Glutamatergic neuron (in vitro differentiated cells): ENCODE measurements at regions not wholly inside any gene's neighbourhood (a gene's known extent, or its start where the extent isn't known, plus 50 kb on each side); places are given as distances from the start of the nearest gene placed in this dataset.

ENCODE experiments used
- DNase-seq: peaks from one replicate; pipeline ENCODE4 v3.0.0; 2022
- H3K27ac Mint-ChIP-seq: one replicate; pipeline ENCODE4 v1.8.0; 2020; ENCODE audit warnings: mild to moderate bottlenecking, mixed read lengths, inconsistent platforms; ENCODE audit not compliant: unreplicated experiment
- H3K27me3 Mint-ChIP-seq: one replicate; pipeline ENCODE4 v1.8.0; 2020; ENCODE audit warnings: mild to moderate bottlenecking, moderate library complexity, mixed read lengths, inconsistent platforms; ENCODE audit not compliant: unreplicated experiment
- H3K36me3 Mint-ChIP-seq: one replicate; pipeline ENCODE4 v1.8.0; 2020; ENCODE audit warnings: mild to moderate bottlenecking, mixed read lengths, inconsistent platforms; ENCODE audit not compliant: unreplicated experiment
- H3K4me1 Mint-ChIP-seq: one replicate; pipeline ENCODE4 v1.8.0; 2020; ENCODE audit warnings: mild to moderate bottlenecking, low read depth, mixed read lengths, inconsistent platforms; ENCODE audit not compliant: unreplicated experiment
- H3K4me3 Mint-ChIP-seq: one replicate; pipeline ENCODE4 v1.8.0; 2020; ENCODE audit warnings: mild to moderate bottlenecking, mixed read lengths, inconsistent platforms; ENCODE audit not compliant: unreplicated experiment
- H3K9me3 Mint-ChIP-seq: one replicate; pipeline ENCODE4 v1.8.0; 2020; ENCODE audit warnings: mild to moderate bottlenecking, moderate library complexity, mixed read lengths, inconsistent platforms; ENCODE audit not compliant: unreplicated experiment
- CTCF ChIP-seq: fragments of 200-600 bp; sonication (generic); IDR thresholded peaks from one replicate; pipeline ENCODE4 v1.5.0; 2021; ENCODE audit not compliant: partially characterized antibody, unreplicated experiment

- no peak for TF ChIP-seq CTCF
- no peaks in the 10 kb centered on the region for H3K36me3 Mint-ChIP-seq
- no peak overlapping the region for H3K27ac Mint-ChIP-seq
- DNase-seq: no peak
- no peaks in the 10 kb centered on the region for H3K9me3 Mint-ChIP-seq
- no peak overlapping the region for H3K4me3 Mint-ChIP-seq
- H3K27me3 Mint-ChIP-seq: no peaks in the 10 kb centered on the region
- no peaks in the 10 kb centered on the region for H3K4me1 Mint-ChIP-seq
Measured at GRCh38 chr10:64130152-64130551, 609.0 kb downstream of the REEP3 start.

- H3K27ac Mint-ChIP-seq: no peak overlapping the region
- H3K27me3 Mint-ChIP-seq: no peaks in the 10 kb centered on the region
- no peaks in the 10 kb centered on the region for H3K9me3 Mint-ChIP-seq
- no peak overlapping the region for H3K4me3 Mint-ChIP-seq
- no peaks in the 10 kb centered on the region for H3K4me1 Mint-ChIP-seq
- no peaks in the 10 kb centered on the region for H3K36me3 Mint-ChIP-seq
- TF ChIP-seq CTCF: no peak
- DNase-seq: no peak
Measured at GRCh38 chr10:64134676-64135075, 613.5 kb downstream of the REEP3 start.

- no peak overlapping the region for H3K4me3 Mint-ChIP-seq
Measured at GRCh38 chr10:64142395-64142794, 621.2 kb downstream of the REEP3 start.

GRCh38 chr10:64148607-64149006 lies 627.4 kb downstream of the REEP3 start:
- H3K4me1 Mint-ChIP-seq: no peaks in the 10 kb centered on the region
- DNase-seq: no peak
- TF ChIP-seq CTCF: no peak
- no peak overlapping the region for H3K27ac Mint-ChIP-seq
- no peaks in the 10 kb centered on the region for H3K9me3 Mint-ChIP-seq
- H3K4me3 Mint-ChIP-seq: no peak overlapping the region
- peaks cover 2% of the 10 kb centered on the region for H3K27me3 Mint-ChIP-seq
- H3K36me3 Mint-ChIP-seq: no peaks in the 10 kb centered on the region

More at GRCh38 chr10:64142395-64142794, 621.2 kb downstream of the REEP3 start:
- TF ChIP-seq CTCF: no peak
- H3K27me3 Mint-ChIP-seq: peaks cover 2% of the 10 kb centered on the region
- H3K27ac Mint-ChIP-seq: no peak overlapping the region
- no peaks in the 10 kb centered on the region for H3K4me1 Mint-ChIP-seq
- no peak for DNase-seq
- no peaks in the 10 kb centered on the region for H3K9me3 Mint-ChIP-seq
- no peaks in the 10 kb centered on the region for H3K36me3 Mint-ChIP-seq

GRCh38 chr10:64156166-64156565 lies 635.0 kb downstream of the REEP3 start:
- Mint-ChIP-seq H3K4me3 (no peak overlapping the region), H3K4me1 (no peaks in the 10 kb centered on the region), H3K27me3 (no peaks in the 10 kb centered on the region), H3K36me3 (no peaks in the 10 kb centered on the region), H3K27ac (no peak overlapping the region), H3K9me3 (peaks cover 2% of the 10 kb centered on the region)
- TF ChIP-seq CTCF: no peak
- no peak for DNase-seq
